ENCODE measurements at regions not wholly inside any gene's neighbourhood (a gene's known extent, or its start where the extent isn't known, plus 50 kb on each side); places are given as distances from the start of the nearest gene placed in this dataset.

GRCh38 chr13:106915146-106915545 is 347.2 kb upstream of the ARGLU1 start:
- DNase-seq = no peak

GRCh38 chr13:106911627-106912026 is 343.7 kb upstream of the ARGLU1 start:
- no peak for DNase-seq

GRCh38 chr13:106911020-106911419 is 343.1 kb upstream of the ARGLU1 start:
- no peak for DNase-seq

- no peak for DNase-seq
Measured at GRCh38 chr13:106906426-106906996, 338.6 kb upstream of the ARGLU1 start.

GRCh38 chr13:106905380-106906162 is 337.6 kb upstream of the ARGLU1 start:
- no peak for DNase-seq

- no peak for DNase-seq
Measured at GRCh38 chr13:106899442-106899841, 331.5 kb upstream of the ARGLU1 start.

GRCh38 chr13:106898231-106898630 is 330.3 kb upstream of the ARGLU1 start:
- DNase-seq = no peak

- DNase-seq = no peak
Measured at GRCh38 chr13:106888148-106888547, 320.2 kb upstream of the ARGLU1 start.

GRCh38 chr13:106887686-106888085 is 319.7 kb upstream of the ARGLU1 start:
- DNase-seq = no peak

- DNase-seq = no peak
Measured at GRCh38 chr13:106883976-106884375, 316.0 kb upstream of the ARGLU1 start.

GRCh38 chr13:106882246-106882645 is 314.3 kb upstream of the ARGLU1 start:
- DNase-seq = no peak

- no peak for DNase-seq
Measured at GRCh38 chr13:106879806-106880205, 311.9 kb upstream of the ARGLU1 start.

- DNase-seq = no peak
Measured at GRCh38 chr13:106874323-106874722, 306.4 kb upstream of the ARGLU1 start.

GRCh38 chr13:106873810-106874209 is 305.9 kb upstream of the ARGLU1 start:
- DNase-seq = no peak

- peak; percentile 3 for DNase-seq
Measured at GRCh38 chr13:106867249-106867648, 299.3 kb upstream of the ARGLU1 start.

- DNase-seq = no peak
Measured at GRCh38 chr13:106865716-106866440, 297.9 kb upstream of the ARGLU1 start.

GRCh38 chr13:106859533-106859904 is 291.6 kb upstream of the ARGLU1 start:
- DNase-seq = no peak

GRCh38 chr13:106858903-106859532 is 291.1 kb upstream of the ARGLU1 start:
- DNase-seq = no peak

- DNase-seq = no peak
Measured at GRCh38 chr13:106852436-106852835, 284.5 kb upstream of the ARGLU1 start.

GRCh38 chr13:106850973-106851650 is 283.2 kb upstream of the ARGLU1 start:
- no peak for DNase-seq

- no peak for DNase-seq
Measured at GRCh38 chr13:106846571-106847448, 278.9 kb upstream of the ARGLU1 start.
